Epidermal melanocyte (primary cell): ENCODE measurements at regions not wholly inside any gene's neighbourhood (a gene's known extent, or its start where the extent isn't known, plus 50 kb on each side); places are given as distances from the start of the nearest gene placed in this dataset.
A peak's percentile ranks its signal among the peaks of the same experiment; 100 is the strongest.

Experiments
- DNase-seq: peaks from one replicate; pipeline ENCODE4 v3.0.0; 2011; ENCODE audit warnings: low spot score; ENCODE audit not compliant: insufficient read length

GRCh38 chrX:39899856-39900776 lies 197.6 kb downstream of the BCOR start:
- no peak for DNase-seq

GRCh38 chrX:39900777-39901170 lies 197.0 kb downstream of the BCOR start:
- DNase-seq, result no peak

GRCh38 chrX:39903343-39903742 lies 194.4 kb downstream of the BCOR start:
- no peak for DNase-seq

GRCh38 chrX:39903937-39904336 lies 193.8 kb downstream of the BCOR start:
- no peak for DNase-seq

- DNase-seq, result no peak
Measured at GRCh38 chrX:39904816-39905537, 192.8 kb downstream of the BCOR start.

GRCh38 chrX:39905538-39905891 lies 192.2 kb downstream of the BCOR start:
- no peak for DNase-seq

- DNase-seq, result no peak
Measured at GRCh38 chrX:39905946-39906345, 191.8 kb downstream of the BCOR start.

GRCh38 chrX:39907964-39908661 lies 189.6 kb downstream of the BCOR start:
- DNase-seq, result peak; percentile 34

- no peak for DNase-seq
Measured at GRCh38 chrX:39909996-39910395, 187.8 kb downstream of the BCOR start.

- no peak for DNase-seq
Measured at GRCh38 chrX:39910651-39911050, 187.1 kb downstream of the BCOR start.

- DNase-seq, result no peak
Measured at GRCh38 chrX:39911278-39911897, 186.4 kb downstream of the BCOR start.

GRCh38 chrX:39912126-39912525 lies 185.6 kb downstream of the BCOR start:
- no peak for DNase-seq

- no peak for DNase-seq
Measured at GRCh38 chrX:39915081-39915480, 182.7 kb downstream of the BCOR start.

GRCh38 chrX:39915596-39915995 lies 182.2 kb downstream of the BCOR start:
- DNase-seq, result no peak

GRCh38 chrX:39921838-39922237 lies 175.9 kb downstream of the BCOR start:
- DNase-seq, result no peak

- no peak for DNase-seq
Measured at GRCh38 chrX:39922488-39922887, 175.3 kb downstream of the BCOR start.

GRCh38 chrX:39922926-39923325 lies 174.8 kb downstream of the BCOR start:
- no peak for DNase-seq

GRCh38 chrX:39927380-39927779 lies 170.4 kb downstream of the BCOR start:
- DNase-seq, result no peak

- no peak for DNase-seq
Measured at GRCh38 chrX:39928704-39929378, 168.9 kb downstream of the BCOR start.

GRCh38 chrX:39929379-39930025 lies 168.3 kb downstream of the BCOR start:
- no peak for DNase-seq
